ENCODE measurements at regions not wholly inside any gene's neighbourhood (a gene's known extent, or its start where the extent isn't known, plus 50 kb on each side); places are given as distances from the start of the nearest gene placed in this dataset.

- no peak for FAIRE-seq
- RAD21 ChIA-PET (ENCODE audit: unreplicated experiment): no interaction called here
- Histone ChIP-seq H3K27me3 (replicated peaks in 1 of 2; ENCODE audit: control insufficient read depth in 2 of 2, insufficient read depth in 2 of 2, low read length in 1 of 2) (no peaks in the 10 kb centered on the region), H3K36me3 (ENCODE audit: control insufficient read depth in 2 of 2, insufficient read depth in 2 of 2, low read length in 1 of 2) (no peaks in the 10 kb centered on the region), H3K4me2 (ENCODE audit: control insufficient read depth, insufficient read depth) (no peak overlapping the region), H3K27ac (ENCODE audit: control insufficient read depth, insufficient read depth) (no peak overlapping the region), H3K9me3 (replicated peaks; ENCODE audit: control insufficient read depth, insufficient read depth, low read length) (no peaks in the 10 kb centered on the region), H3K79me2 (ENCODE audit: control insufficient read depth, insufficient read depth, low read length) (no peaks in the 10 kb centered on the region), H3K4me3 (no peak overlapping the region), H4K20me1 (ENCODE audit: control insufficient read depth, insufficient read depth) (no peaks in the 10 kb centered on the region), H3K9ac (ENCODE audit: control insufficient read depth, insufficient read depth, low read length) (no peak overlapping the region), H2AFZ (ENCODE audit: control insufficient read depth, low read depth, low read length) (no peak overlapping the region), H3K4me1 (ENCODE audit: control insufficient read depth, insufficient read depth, low read length) (no peaks in the 10 kb centered on the region)
- 22% methylated on average over 2 of the region's 2 CpGs for WGBS (ENCODE audit: insufficient coverage, insufficient replicate concordance, low lambda C conversion rate, missing lambda C conversion rate)
- no TSS peak for BruUV-seq (replicated peaks)
- TF ChIP-seq HDGF (IDR thresholded peaks at IDR 0.05) (no peak), MYC (IDR thresholded peaks at IDR 0.05; ENCODE audit: insufficient read depth, insufficient read length, insufficient replicate concordance, low read length, severe bottlenecking) (no peak), MLLT1 (IDR thresholded peaks at IDR 0.05) (no peak), SMC3 (IDR thresholded peaks at IDR 0.05; ENCODE audit: borderline replicate concordance, low read length) (no peak), RB1 (IDR thresholded peaks at IDR 0.05; ENCODE audit: borderline replicate concordance) (no peak), CUX1 (IDR thresholded peaks at IDR 0.05; ENCODE audit: insufficient replicate concordance, low read depth, low read length) (no peak), YY1 (IDR thresholded peaks at IDR 0.05; ENCODE audit: low read depth, low read length) (no peak), SUPT20H (IDR thresholded peaks at IDR 0.05; ENCODE audit: borderline replicate concordance, control insufficient read depth, low read depth, low read length) (no peak), NFYB (IDR thresholded peaks at IDR 0.05; ENCODE audit: insufficient read depth, low read depth, low read length) (no peak), RAD21 (IDR thresholded peaks at IDR 0.05; ENCODE audit: insufficient read depth, low read depth, low read length) (no peak), POLR2AphosphoS5 (IDR thresholded peaks at IDR 0.05; ENCODE audit: low read length) (no peak), RELB (IDR thresholded peaks at IDR 0.05; ENCODE audit: low read depth) (no peak)
- SMC1A ChIA-PET (ENCODE audit: uncharacterized antibody, unreplicated experiment): no interaction called here
- CTCF ChIA-PET: no interaction called here
- in situ Hi-C loops (cut with MboI) (no loop called here), intact Hi-C loops (cut with micrococcal nuclease; ENCODE audit: unreplicated experiment) (no loop called here)
- POLR2A ChIA-PET: no interaction called here
- no peak for DNase-seq (ENCODE audit: low read depth, low spot score)
- no peak for ATAC-seq
Measured at GRCh38 chr1:82924666-82925065, 1074.3 kb downstream of the TTLL7 start.
